Right ventricle myocardium superior (tissue), 1 donor: ENCODE measurements at regions not wholly inside any gene's neighbourhood (a gene's known extent, or its start where the extent isn't known, plus 50 kb on each side); places are given as distances from the start of the nearest gene placed in this dataset.

ENCODE experiments used
- ATAC-seq: fragments of 200-7000 bp; cut with Tn5 transposase; one replicate; pipeline ENCODE4 v1.9.1; 2020; ENCODE audit warnings: mild to moderate bottlenecking; ENCODE audit not compliant: poor library complexity
- DNase-seq: peaks from one replicate; pipeline ENCODE4 v3.0.0-alpha.2; 2020
- intact Hi-C: fragments of 100-400 bp; cut with DNase I; formaldehyde crosslinking; loops from one replicate; pipeline ENCODE4 v1.11.2; 2022
- donor health status: DM: no; HTN: yes; CAD: no; lungs with severe emphysema.

DNA sequence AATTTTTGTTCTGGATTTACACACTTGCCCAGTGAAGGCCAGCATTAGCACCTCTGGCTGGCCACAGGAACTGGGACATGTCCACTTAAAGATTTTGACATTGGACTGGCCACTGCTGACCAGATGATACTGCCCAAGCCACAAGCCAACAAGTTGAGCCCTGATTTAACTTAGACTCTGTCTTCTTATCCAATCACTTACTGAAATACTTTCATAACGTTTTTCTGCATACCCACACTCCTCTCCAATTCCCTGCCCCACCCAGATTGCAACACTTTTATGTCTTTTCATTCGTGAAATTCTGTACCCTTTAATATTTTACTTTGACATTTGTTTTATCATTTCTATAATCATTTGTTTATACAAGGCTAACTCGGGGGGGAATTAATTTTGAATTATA lies 170.3 kb upstream of the TAB2 start:
- DNase-seq = no peak
- intact Hi-C loops = no loop called here
- peak; percentile 29 for ATAC-seq

DNA sequence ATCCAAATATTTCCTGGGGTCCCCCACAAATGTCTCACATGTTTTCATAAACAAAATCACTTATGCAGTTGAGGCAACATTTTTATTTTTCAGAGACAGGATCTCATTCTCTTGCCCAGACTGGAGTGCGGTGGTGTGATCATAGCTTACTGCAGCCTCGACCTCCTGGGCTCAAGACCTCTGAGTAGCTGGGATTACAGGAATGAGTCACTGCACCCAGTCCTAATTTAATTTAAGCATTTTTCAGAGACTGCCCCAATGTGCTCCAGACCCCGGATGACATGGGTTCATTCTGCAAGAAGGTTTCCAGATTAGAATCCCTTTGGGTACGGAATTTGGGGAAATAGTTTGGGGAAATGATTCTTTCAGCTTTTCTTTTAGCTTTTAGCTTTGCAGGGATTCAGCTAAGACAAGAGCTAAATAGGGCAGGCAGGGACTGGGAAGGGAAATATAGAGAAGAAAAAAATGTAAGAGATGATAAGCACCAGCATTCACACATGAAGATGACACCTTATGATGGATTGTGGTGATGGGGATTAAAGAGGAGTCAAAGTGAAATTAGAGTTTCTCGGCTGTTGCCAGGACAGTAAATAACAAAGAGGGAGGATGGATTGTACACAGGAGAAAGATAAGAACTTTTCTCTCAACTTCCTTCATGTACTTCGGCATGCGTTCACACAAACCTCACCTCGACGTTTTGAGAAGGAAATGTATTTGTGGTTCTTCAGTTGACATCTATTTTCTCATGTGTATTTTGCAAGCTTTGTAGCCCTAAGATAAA lies 169.4 kb upstream of the TAB2 start:
- intact Hi-C loops = no loop called here
- DNase-seq = no peak
- no peak for ATAC-seq

DNA sequence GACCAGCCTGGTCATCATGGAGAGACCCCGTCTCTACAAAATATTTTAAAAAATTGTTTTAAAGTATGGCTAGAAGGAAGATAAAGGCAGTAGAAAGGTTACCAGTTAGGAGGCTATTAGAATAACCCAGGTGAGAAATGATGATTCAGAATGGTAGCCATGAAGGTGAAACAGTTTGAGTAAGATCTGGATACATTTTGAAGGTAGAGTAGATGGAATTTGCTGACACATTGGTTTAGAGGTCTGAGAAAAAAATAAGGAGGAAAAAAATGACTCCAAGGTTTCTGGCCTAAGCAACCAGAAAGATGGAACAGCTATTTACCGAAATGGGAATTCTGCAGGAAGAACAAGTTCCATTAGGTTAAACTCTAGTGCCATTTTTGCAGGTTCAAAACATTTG lies 167.9 kb upstream of the TAB2 start:
- intact Hi-C loops = no loop called here
- DNase-seq = no peak

DNA sequence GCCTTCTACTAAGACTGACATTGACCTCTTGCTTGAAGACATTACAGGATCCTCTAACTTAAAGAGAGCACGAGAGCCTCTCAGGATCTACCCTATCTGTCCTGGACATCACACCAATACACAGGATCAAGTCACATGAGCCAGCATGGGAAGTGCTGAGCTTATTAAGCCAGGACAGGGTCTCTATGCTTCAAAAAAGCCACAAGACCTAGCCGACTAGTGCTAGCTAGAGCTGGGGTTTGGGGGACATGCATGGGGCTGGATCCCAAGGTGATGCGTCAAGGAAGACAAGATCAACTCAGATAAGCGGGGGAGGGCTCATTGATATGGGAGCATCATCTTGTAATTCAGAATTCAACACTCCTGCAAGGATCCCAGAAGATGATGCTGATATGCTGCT lies 167.2 kb upstream of the TAB2 start:
- intact Hi-C loops = no loop called here
- DNase-seq = no peak
- no peak for ATAC-seq

More for the DNA sequence above, 167.9 kb upstream of the TAB2 start:
- ATAC-seq = no peak

DNA sequence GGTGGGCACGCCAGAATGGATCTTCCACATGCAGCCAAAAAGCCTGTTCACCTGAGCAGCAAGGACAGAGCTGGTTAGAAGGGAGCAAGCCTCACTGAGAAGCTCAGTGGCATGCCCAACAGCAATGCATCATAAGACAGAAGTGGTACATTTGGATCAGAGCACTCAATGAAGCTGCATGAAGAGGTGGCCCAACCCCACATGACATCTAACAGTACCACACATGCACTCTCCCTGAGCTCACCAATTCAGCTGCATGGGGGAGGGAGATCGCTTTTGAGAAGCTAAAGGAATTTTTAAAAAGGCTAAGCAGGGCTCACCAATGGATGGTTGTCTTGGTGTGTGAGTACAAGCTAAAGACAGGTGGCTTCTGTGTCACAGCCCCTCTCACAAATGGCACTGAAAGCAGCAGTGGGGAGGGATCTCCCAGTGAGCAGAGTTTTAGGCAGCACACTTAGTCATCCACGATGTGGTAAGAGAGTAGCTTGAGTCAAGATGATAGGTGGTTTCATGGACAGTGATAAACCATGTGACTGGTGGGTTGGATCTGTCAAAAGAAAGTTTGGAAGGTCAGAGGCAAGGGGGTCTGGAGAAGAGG lies 166.6 kb upstream of the TAB2 start:
- ATAC-seq = no peak
- DNase-seq = no peak
- intact Hi-C loops = no loop called here

DNA sequence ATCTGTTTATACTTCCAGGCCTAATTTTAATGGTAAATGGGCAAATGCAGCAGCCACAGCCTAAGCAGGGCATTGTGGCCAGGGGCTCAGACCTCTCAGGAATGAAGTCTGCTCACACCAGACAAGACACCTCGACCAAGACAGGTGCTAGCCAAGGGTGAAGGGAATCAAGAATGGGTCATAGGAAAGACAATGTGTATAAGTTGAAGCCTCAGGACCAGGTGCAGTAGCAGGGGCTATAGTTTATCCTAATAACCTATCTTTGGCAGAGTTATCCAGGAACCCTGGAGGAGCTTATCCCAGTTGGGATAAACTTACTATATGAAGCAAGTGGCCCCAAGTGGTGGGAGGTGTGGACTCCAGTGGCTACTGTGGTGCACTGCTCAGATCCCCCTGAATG lies 165.0 kb upstream of the TAB2 start:
- no peak for ATAC-seq
- DNase-seq = no peak
- intact Hi-C loops = no loop called here

DNA sequence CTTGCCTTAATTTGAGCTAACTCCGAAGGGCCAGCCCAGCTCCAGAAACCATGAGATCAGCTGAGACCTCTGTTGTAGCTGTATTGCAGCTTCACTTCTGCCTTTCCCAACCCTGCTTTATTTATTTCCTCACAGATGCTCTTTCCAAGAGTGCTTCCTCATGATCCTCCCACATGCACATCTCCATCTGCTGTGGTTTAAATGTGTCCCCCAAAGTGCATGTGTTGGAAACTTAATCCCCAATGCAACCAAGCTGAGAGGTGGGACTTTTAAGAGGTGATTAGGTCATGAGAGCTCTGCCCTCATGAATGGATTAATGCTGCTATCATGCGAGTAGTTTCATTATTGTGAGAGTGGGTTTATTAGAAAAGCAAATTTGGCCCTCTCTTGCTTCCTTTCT lies 164.4 kb upstream of the TAB2 start:
- intact Hi-C loops = no loop called here
- no peak for DNase-seq
- peak; percentile 57 for ATAC-seq

DNA sequence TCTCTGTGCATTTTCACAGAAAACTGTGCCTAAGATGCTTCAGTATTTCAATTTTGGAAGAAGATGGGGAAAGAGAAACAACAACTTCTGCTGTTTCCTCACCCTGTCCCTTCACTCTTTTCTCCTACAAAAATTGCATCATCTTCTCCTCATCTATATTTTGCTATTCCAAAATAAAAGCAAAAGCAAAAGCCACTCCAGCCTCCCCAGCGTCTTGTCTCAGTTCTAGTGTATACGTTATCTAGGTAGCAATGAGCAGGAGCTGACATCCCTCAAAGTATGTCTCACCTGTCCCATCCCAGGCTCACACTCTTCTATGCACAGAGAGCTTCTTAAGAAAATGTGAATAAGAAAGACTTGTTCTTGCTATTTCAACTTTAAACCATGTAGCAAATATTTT lies 163.8 kb upstream of the TAB2 start:
- intact Hi-C loops = no loop called here
- ATAC-seq = no peak

DNA sequence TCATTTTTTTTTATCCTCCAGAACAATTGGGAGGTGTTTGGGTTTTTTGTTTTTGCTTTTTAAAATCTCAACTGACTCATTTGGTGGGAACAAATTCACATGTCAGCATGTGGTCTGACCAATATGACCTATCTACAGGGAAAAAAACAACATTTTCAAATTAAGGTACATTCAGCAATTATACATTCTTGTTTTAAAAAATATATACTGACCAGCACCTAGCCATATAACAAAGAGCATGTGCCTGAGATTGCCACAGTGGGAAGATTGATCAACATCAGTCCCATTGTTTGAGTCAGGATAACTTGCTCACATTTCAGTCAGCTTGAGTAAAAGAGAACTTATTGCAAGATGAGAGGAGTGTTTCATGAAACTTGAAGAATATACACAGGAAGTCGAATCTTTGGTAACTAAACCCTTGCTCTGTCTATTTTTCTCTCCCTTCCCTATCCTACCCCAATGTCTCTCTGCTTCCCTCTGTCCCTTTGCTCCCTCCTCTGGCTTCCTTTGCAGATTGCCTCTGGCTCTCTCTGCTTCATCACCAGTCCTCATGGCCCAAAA lies 163.2 kb upstream of the TAB2 start:
- ATAC-seq (no peak), DNase-seq (no peak)
- intact Hi-C loops = no loop called here

More for the DNA sequence above, 163.8 kb upstream of the TAB2 start:
- no peak for DNase-seq

DNA sequence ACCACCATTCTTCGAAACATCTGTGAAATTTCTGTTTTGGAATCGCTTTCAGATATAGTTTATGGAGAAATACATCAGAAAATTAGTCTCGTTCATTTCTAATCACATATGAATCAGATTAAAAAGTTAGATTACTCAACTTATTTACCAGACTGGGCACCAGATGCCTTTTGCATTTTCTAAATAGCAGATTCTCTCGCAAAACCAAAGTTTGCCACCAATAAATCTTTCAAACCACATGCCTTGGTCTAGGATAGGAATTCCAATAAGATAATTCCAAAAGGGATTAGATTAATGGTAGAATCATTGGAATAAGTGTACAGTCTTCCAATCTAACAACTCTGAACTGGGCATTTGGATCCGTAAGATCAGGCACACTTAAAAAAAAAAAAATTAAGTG lies 160.4 kb upstream of the TAB2 start:
- intact Hi-C loops = no loop called here
- DNase-seq (no peak), ATAC-seq (no peak)

DNA sequence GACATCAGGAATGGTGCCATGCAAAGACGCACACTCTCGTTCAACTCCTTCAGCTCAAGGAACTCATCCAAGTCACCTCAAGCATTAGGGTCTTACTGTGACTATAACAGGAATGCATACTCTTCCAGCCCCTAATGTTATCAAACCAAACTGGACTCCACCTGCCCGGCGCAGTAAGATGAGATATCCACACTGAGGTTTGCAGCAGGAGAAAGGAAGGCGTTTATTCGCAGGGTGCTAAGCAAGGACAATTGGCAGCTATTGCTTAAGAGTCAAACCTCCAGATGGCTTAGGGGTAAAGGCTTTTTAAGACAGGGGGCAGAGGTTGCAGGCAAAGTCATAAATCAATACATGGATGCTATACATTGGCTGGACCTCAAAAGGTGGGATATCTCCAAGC lies 159.4 kb upstream of the TAB2 start:
- intact Hi-C loops = no loop called here
- ATAC-seq = no peak
- no peak for DNase-seq

DNA sequence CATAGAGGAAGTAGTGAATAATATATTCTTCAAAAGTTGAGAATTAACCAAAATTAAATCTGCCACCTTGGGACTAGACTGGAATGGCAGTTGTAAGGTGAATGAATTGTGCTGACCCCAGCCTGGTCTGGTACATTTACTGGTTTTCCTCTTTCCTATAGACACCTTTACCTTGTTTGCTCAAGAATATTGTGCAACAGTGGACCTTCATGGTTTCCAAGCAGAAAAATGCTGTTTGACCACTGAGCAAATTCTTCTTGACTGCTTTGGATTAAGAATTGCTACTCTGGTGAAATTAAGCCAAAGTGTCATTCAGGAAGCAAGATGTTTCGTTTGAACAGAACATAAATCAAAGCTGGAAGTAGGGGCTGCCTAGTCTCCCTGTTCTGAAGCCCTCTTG lies 156.6 kb upstream of the TAB2 start:
- DNase-seq (no peak), ATAC-seq (no peak)
- intact Hi-C loops = no loop called here

DNA sequence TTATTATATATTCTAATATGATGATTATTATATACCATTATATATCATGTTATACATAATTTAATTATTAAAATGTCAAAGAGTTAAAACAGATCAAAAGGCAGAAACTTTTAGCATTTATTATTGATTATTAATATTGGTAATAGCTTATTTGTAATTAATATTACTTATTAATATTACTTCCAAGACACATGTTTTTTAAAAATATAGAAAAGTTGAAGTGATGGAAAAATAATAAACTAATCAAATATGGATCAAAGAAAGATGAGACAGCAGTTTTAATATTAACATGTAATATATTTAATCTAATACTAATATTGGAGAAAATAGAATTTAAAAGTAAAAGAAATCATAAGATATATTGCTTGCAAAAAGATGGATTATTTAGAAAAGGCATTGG lies 154.6 kb upstream of the TAB2 start:
- intact Hi-C loops = no loop called here
- DNase-seq (no peak), ATAC-seq (no peak)

DNA sequence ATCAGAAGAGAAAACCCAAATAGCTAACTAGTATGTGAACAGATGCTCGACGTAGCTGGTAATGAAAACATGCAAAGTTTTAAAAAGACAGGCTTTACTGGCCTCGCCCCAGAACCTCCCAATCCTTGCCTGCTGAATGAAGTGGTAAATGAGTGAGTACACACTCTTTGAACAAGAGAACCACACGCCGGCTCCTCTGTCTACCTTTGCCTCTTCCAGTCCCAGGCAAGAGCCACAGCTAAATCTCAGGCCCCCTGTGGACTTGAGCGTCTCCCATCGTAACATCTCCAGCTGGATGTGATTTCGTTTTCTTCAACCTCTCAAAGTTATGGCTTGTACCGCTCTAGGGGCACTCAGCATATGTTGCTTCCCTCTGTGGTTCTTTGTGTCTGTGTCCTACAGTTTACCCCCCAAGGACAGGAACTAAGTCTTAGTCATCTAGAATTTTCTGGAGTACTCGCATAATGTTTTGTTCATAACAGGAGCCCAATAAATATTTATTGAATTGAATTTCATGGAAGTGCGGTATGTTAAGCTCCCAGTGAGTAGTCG lies 153.2 kb upstream of the TAB2 start:
- intact Hi-C loops = no loop called here
- DNase-seq = no peak
- ATAC-seq = no peak

DNA sequence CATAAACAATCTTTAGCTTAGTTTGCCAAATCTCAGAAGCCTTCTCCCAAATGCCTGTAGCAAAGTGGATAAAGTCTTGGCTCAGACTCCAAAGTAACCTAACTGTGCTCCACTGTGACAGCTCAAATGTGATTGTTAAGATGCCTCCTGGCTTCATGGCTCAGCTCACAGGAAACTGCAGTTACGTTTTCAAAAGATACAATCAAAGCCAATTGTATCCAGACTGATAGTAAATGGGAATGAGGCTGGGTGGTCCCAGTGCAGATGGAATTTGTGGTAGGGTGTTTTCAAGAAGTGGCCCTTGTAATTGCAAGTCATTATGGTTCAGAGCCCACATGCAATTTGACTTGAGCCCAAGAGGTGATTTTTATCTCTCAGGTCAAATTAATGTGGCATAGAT lies 151.2 kb upstream of the TAB2 start:
- ATAC-seq (no peak), DNase-seq (no peak)
- intact Hi-C loops = no loop called here

DNA sequence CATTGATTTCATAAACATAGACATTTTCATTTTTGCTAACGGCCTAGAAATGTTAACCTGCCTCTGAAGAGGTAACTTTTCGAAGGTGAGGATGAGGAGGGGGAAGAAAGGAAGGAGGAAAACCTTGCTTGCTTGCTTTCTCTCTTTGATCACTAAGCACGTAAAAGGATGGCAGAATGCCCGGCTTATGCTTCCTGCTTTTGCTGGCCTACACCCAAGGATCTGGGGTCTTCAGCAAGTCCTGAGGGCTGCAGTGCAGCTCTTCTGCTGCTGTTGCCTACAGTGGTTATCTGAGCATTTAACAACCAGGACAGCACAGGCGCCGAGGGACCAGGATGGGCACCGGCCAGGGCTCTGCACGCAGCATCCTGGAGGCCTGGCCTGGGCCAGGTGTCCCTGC lies 150.8 kb upstream of the TAB2 start:
- ATAC-seq (no peak), DNase-seq (no peak)
- intact Hi-C loops = no loop called here

DNA sequence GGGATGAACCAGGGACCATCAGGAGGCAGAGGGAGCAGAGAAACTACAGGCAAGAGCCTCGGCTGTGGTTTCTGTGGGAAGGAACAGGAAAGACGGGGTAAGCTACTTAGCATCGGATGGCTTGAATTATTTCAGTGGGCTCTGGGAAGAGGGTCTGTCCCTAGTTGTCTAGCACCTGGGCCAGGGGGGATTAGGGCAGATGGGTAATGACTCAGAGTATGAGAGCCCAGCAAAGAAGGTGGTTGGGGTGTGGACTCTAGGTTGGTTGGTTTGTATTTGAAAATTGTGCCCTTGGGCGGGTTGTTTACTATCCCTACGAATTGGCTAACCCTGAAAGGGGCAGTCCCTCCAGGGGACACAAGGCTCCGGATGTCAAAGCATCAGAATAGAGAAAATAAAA lies 148.5 kb upstream of the TAB2 start:
- no peak for ATAC-seq
- DNase-seq = no peak
- intact Hi-C loops = no loop called here

DNA sequence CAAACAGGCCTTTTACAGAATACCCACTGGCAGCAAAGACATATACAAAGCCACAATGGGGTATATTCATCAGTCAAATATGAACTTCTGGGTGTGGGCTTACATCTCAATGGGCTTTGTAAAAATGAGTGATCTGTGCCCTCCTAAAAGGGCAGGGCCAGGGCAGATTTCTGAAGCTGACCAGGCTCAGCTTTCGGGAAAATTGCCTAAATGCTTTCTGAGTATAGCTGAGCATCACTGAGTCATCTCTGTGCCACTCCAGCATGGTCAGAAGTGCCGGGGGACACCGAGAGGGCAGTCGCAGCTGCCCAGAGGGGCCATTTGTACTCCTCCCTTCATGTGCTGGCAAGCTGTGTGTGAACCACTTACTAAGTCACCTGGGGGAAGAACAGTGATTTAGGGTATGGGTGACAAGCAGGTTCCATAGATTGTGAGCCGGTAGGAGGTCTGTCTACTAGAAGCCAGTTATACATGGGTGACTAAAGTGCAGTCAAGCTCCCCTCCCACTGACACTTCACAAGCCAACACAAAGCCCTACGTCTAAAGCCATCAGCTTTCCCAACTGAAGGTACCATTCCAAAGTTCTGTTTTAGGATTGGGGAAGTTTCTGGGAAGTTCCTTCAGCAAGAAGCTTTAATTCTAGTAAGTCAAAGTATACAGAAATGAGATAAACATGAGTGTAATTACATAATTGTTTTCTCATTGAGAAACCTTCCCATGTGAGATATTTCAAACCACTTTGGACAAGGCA lies 147.6 kb upstream of the TAB2 start:
- ATAC-seq (peak; percentile 73), DNase-seq (no peak)
- intact Hi-C loops = no loop called here

DNA sequence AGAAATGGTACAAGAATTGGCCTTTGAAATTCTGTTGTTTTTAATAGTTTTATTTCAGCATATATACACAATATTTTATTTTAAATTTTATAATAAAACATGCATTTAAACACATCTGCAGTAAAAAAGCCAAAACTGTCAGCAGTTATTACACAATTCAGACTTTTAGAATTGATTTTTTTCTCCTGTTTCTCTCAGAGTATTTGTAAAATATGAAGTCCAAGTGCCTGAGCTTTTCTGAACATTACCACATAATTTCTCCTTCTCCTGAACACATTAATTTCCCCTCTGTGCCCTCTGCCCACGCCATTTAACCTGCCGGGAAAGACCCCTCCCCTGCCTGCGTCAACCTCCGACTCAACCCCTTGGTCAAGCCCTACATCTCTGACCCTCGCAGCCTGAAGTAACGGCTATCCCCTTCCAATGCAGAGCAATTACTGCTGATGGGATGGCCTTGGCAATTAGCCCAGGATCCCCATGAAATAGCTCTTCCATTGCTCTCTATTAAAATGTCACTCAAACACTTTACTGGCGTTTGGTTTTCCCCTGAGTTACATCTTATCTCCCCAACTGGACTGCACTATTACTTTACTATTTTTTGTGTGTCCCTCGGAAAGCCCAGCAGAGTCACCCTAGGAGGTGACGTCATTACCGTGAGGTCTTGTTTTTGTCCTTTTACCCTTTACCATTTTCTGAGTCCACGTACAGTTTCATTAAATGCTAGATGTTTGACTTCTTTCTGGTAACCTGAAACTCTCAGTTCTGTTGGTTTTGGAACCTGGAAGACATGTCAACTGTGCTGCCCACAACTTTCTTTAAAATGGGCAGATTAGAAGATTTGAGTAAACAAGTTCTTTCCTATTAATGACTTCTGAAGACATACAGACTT lies 146.7 kb upstream of the TAB2 start:
- DNase-seq (peak; percentile 41), ATAC-seq (peak; percentile 78)
- intact Hi-C loops = no loop called here
